ENCODE measurements at regions not wholly inside any gene's neighbourhood (a gene's known extent, or its start where the extent isn't known, plus 50 kb on each side); places are given as distances from the start of the nearest gene placed in this dataset.

GRCh38 chr11:116667318-116667717 lies 105.5 kb downstream of the BUD13 start (continued):
- peak; percentile 86 for TF ChIP-seq TBX3 (IDR thresholded peaks at IDR 0.05; ENCODE audit: borderline replicate concordance)
- peak; percentile 60 for TF ChIP-seq TARDBP (CRISPR knock-in tag; IDR thresholded peaks at IDR 0.05)
- peak; percentile 33; the same call in 1 of the 2 replicates for TF ChIP-seq JUNB (CRISPR knock-in tag; IDR thresholded peaks at IDR 0.05; ENCODE audit: borderline replicate concordance)
- TF ChIP-seq FOXP1 (IDR thresholded peaks at IDR 0.05): peak; percentile 78
- TF ChIP-seq FOXP1 (CRISPR knock-in tag; IDR thresholded peaks at IDR 0.05): peak; percentile 98
- TF ChIP-seq CEBPB (IDR thresholded peaks at IDR 0.05; ENCODE audit: borderline replicate concordance, low read depth, low read length): peak; percentile 95
- TF ChIP-seq, protein P1, sequence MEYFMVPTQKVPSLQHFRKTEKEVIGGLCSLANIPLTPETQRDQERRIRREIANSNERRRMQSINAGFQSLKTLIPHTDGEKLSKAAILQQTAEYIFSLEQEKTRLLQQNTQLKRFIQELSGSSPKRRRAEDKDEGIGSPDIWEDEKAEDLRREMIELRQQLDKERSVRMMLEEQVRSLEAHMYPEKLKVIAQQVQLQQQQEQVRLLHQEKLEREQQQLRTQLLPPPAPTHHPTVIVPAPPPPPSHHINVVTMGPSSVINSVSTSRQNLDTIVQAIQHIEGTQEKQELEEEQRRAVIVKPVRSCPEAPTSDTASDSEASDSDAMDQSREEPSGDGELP (IDR thresholded peaks at IDR 0.05; ENCODE audit: borderline replicate concordance, low read depth): peak; percentile 38; the same call in 1 of the 2 replicates
- TF ChIP-seq ZBTB25 (CRISPR knock-in tag; IDR thresholded peaks at IDR 0.05): peak; percentile 74
- TF ChIP-seq, protein P2, sequence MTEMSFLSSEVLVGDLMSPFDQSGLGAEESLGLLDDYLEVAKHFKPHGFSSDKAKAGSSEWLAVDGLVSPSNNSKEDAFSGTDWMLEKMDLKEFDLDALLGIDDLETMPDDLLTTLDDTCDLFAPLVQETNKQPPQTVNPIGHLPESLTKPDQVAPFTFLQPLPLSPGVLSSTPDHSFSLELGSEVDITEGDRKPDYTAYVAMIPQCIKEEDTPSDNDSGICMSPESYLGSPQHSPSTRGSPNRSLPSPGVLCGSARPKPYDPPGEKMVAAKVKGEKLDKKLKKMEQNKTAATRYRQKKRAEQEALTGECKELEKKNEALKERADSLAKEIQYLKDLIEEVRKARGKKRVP (CRISPR knock-in tag; IDR thresholded peaks at IDR 0.05): peak in 1 of 2 experiments; percentile 95; a peak in 2 of 4 replicates
- TF ChIP-seq SALL1 (CRISPR knock-in tag; IDR thresholded peaks at IDR 0.05): peak; percentile 72
- TF ChIP-seq POGZ (CRISPR knock-in tag; IDR thresholded peaks at IDR 0.05): peak; percentile 43
- 0 out of 2 replicates have a peak, but pooled peaks have one; percentile 24 for TF ChIP-seq ELF3 (CRISPR knock-in tag; IDR thresholded peaks at IDR 0.05)
- TF ChIP-seq TRIM24 (CRISPR knock-in tag; IDR thresholded peaks at IDR 0.05): peak; percentile 99
- TF ChIP-seq KAT8 (CRISPR knock-in tag; IDR thresholded peaks at IDR 0.05): peak; percentile 41; the same call in 1 of the 2 replicates
- TF ChIP-seq, protein P3, sequence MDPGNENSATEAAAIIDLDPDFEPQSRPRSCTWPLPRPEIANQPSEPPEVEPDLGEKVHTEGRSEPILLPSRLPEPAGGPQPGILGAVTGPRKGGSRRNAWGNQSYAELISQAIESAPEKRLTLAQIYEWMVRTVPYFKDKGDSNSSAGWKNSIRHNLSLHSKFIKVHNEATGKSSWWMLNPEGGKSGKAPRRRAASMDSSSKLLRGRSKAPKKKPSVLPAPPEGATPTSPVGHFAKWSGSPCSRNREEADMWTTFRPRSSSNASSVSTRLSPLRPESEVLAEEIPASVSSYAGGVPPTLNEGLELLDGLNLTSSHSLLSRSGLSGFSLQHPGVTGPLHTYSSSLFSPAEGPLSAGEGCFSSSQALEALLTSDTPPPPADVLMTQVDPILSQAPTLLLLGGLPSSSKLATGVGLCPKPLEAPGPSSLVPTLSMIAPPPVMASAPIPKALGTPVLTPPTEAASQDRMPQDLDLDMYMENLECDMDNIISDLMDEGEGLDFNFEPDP (CRISPR knock-in tag; conservative IDR thresholded peaks at IDR 0.05): 0 out of 2 replicates have a peak, but pooled peaks have one; percentile 34
- TF ChIP-seq ZNF512B (CRISPR knock-in tag; IDR thresholded peaks at IDR 0.05; ENCODE audit: borderline replicate concordance): peak; percentile 30; the same call in 1 of the 2 replicates
- peak; percentile 94 for TF ChIP-seq FOXO1 (CRISPR knock-in tag; IDR thresholded peaks at IDR 0.05)
- peak; percentile 76; the same call in 1 of the 2 replicates for TF ChIP-seq SKIL (CRISPR knock-in tag; IDR thresholded peaks at IDR 0.05; ENCODE audit: borderline replicate concordance)
- peak; percentile 95 for TF ChIP-seq GATAD2A (CRISPR knock-in tag; IDR thresholded peaks at IDR 0.05)
- TF ChIP-seq HNF4A (CRISPR knock-in tag; IDR thresholded peaks at IDR 0.05): peak; percentile 77
- peak; percentile 39; the same call in 1 of the 2 replicates for TF ChIP-seq HNF4G (IDR thresholded peaks at IDR 0.05; ENCODE audit: borderline replicate concordance, low read depth, low read length)
- TF ChIP-seq HNF4G (CRISPR knock-in tag; IDR thresholded peaks at IDR 0.05; ENCODE audit: borderline replicate concordance, low read depth): peak; percentile 34; the same call in 1 of the 2 replicates

All from HepG2 (cell line).